ENCODE measurements at regions not wholly inside any gene's neighbourhood (a gene's known extent, or its start where the extent isn't known, plus 50 kb on each side); places are given as distances from the start of the nearest gene placed in this dataset.

- DNase-seq (ENCODE audit: low read depth) = peak; percentile 55
These were observed 50.8 kb upstream of the PPP2R2C start for GRCh38 chr4:6523251-6523650.

DNA sequence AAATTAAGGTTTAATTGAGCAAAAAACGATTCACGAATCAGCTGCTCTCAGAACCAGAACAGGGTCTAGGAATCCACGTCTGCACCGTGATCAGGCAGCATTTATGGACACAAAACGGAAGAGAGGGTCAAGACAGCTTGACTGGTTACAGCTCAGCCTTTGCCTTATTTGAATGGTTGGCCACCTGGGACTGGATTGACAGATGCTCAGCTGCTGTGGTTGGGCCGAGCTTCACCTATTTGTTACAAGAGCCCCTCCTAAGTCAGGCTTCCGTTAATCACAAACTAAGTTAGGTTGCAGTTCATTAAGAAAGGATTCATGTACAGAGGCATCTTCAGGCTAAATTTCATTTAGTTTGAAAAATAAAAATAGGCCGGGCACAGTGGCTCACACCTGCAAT, 50.6 kb upstream of the MAN2B2 start:
- no peak for DNase-seq (ENCODE audit: low read depth)

Measured in iris pigment epithelial cell (primary cell).